ENCODE measurements at regions not wholly inside any gene's neighbourhood (a gene's known extent, or its start where the extent isn't known, plus 50 kb on each side); places are given as distances from the start of the nearest gene placed in this dataset.

GRCh38 chr12:67208281-67209067 is 60.7 kb upstream of the CAND1 start:
- H3K4me3 ChIP-seq (ENCODE audit: low read depth, low read length) = no peak overlapping the region
- no peak for DNase-seq (ENCODE audit: low read depth)
- TF ChIP-seq, protein P1, sequence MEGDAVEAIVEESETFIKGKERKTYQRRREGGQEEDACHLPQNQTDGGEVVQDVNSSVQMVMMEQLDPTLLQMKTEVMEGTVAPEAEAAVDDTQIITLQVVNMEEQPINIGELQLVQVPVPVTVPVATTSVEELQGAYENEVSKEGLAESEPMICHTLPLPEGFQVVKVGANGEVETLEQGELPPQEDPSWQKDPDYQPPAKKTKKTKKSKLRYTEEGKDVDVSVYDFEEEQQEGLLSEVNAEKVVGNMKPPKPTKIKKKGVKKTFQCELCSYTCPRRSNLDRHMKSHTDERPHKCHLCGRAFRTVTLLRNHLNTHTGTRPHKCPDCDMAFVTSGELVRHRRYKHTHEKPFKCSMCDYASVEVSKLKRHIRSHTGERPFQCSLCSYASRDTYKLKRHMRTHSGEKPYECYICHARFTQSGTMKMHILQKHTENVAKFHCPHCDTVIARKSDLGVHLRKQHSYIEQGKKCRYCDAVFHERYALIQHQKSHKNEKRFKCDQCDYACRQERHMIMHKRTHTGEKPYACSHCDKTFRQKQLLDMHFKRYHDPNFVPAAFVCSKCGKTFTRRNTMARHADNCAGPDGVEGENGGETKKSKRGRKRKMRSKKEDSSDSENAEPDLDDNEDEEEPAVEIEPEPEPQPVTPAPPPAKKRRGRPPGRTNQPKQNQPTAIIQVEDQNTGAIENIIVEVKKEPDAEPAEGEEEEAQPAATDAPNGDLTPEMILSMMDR (IDR thresholded peaks at IDR 0.05; ENCODE audit: control insufficient read depth, extremely low read depth, insufficient read depth) = no peak

DNA sequence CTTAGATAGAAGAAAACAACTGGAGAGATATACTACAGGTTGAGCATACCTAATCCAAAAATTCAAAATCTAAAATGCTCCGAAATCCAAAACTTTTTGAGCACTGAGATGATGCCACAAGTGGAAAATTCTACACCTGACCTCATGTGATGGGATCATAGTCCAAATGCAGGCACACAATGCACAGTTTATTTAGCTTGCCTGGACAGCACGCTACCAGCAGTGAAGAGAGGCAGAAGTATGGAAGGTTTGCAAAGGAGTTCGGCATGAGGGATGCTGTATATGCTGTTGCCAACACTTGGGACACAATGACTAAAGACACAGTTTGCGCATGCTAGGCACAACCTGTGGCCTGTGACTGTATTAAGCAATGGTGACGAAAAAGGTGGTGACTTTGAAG is 58.1 kb upstream of the CAND1 start:
- DNase-seq (ENCODE audit: low read depth) = no peak
- H3K4me3 ChIP-seq (ENCODE audit: low read depth, low read length) = no peak overlapping the region
- TF ChIP-seq, protein P1 (IDR thresholded peaks at IDR 0.05; ENCODE audit: control insufficient read depth, extremely low read depth, insufficient read depth) = no peak

DNA sequence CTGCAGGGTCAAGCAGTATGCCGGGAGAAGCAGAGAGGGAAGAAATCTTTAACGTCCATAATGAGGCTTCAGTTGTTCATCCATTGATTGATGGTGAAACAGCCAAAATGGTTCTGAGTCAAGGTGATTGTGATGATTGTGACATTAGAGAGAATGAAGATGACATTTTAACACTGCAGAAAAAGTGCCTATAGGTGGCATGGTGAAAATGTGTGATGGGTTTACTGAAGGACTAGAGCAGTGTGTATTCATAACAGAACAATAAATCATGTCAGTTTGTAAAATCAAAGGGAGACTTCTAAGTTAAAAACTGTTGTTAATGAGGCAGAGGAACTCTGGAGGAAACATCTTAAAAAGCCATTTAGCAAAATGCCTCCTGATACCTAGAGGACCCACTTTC is 57.7 kb upstream of the CAND1 start:
- DNase-seq (ENCODE audit: low read depth) = no peak

GRCh38 chr12:67217647-67218046 is 51.5 kb upstream of the CAND1 start:
- DNase-seq (ENCODE audit: low read depth) = no peak
- TF ChIP-seq, protein P1 (IDR thresholded peaks at IDR 0.05; ENCODE audit: control insufficient read depth, extremely low read depth, insufficient read depth) = no peak
- no peak overlapping the region for H3K4me3 ChIP-seq (ENCODE audit: low read depth, low read length)

More for the DNA sequence above, 57.7 kb upstream of the CAND1 start:
- H3K4me3 ChIP-seq (ENCODE audit: low read depth, low read length) = no peak overlapping the region
- TF ChIP-seq, protein P1 (IDR thresholded peaks at IDR 0.05; ENCODE audit: control insufficient read depth, extremely low read depth, insufficient read depth) = no peak

Measured in LNCaP clone FGC (cell line).